ENCODE measurements at regions not wholly inside any gene's neighbourhood (a gene's known extent, or its start where the extent isn't known, plus 50 kb on each side); places are given as distances from the start of the nearest gene placed in this dataset.

DNA sequence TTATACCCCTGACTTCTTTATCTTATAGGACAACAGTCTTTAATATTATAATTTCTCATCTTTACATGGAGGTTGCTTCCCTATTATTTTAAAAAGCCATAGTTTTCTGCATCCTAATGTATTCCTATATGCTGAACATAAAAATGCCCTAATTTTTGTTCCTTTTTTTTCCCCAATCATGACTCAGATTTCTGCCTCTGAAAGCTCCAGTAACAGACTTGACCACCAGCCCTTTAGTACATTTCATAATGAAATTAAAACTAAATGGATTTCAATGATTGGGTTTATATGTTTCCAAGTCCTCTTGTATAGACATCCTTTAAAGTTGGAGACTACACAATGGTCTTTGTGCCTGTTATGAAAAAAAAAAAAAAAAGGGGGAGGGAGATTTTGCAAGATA is 712.5 kb downstream of the DIAPH3 start:
- Histone ChIP-seq H3K27ac (ENCODE audit: insufficient read length, low read depth, low read length) (no peak overlapping the region), H3K4me2 (ENCODE audit: insufficient read depth, insufficient read length, low read length) (no peak overlapping the region), H2BK120ac (ENCODE audit: low read depth, low read length, poor library complexity, severe bottlenecking) (no peak overlapping the region), H4K5ac (ENCODE audit: insufficient read length, low read depth, low read length) (no peak overlapping the region), H2AFZ (ENCODE audit: low read length) (no peak overlapping the region), H3K23me2 (ENCODE audit: insufficient read length, low read depth, low read length, poor library complexity, severe bottlenecking) (no peaks in the 10 kb centered on the region), H4K91ac (ENCODE audit: insufficient read length, low read depth, low read length) (no peak overlapping the region), H3K79me1 (ENCODE audit: insufficient read depth, low read depth, low read length, poor library complexity, severe bottlenecking) (no peaks in the 10 kb centered on the region), H3K18ac (ENCODE audit: insufficient read length, low read depth, low read length) (no peak overlapping the region), H3K9ac (ENCODE audit: extremely low read depth, insufficient read length, low read length) (no peak overlapping the region), H3K56ac (ENCODE audit: insufficient read length, low read depth, low read length) (no peak overlapping the region), H2BK5ac (ENCODE audit: insufficient read length, low read length) (no peak overlapping the region), H3T11ph (ENCODE audit: low read length) (no peak overlapping the region), H3K14ac (ENCODE audit: insufficient read depth, low read length) (no peak overlapping the region), H3K27me3 (ENCODE audit: insufficient read depth, low read length) (no peaks in the 10 kb centered on the region), H2BK20ac (ENCODE audit: low read depth, low read length, poor library complexity, severe bottlenecking) (no peak overlapping the region), H3K23ac (ENCODE audit: insufficient read length, low read depth, low read length) (no peak overlapping the region), H2BK12ac (ENCODE audit: insufficient read length, low read depth, low read length) (no peak overlapping the region), H2BK15ac (ENCODE audit: low read depth, low read length) (no peak overlapping the region), H3K9me3 (ENCODE audit: control insufficient read depth, low read depth, low read length) (no peaks in the 10 kb centered on the region), H4K8ac (replicated peaks; ENCODE audit: insufficient read length, low read depth, low read length) (no peak overlapping the region), H4K20me1 (ENCODE audit: control insufficient read depth, insufficient read depth, insufficient read length) (no peaks in the 10 kb centered on the region), H3K4ac (ENCODE audit: low read depth, low read length) (no peak overlapping the region), H3K79me2 (ENCODE audit: insufficient read depth, low read length) (no peaks in the 10 kb centered on the region), H3K4me1 (ENCODE audit: insufficient read depth, low read length) (peaks cover 14% of the 10 kb centered on the region), H2AK5ac (ENCODE audit: insufficient read length, low read length) (no peak overlapping the region)
- peaks cover 0 to 7% (median 3%) of the 10 kb centered on the region in 3 experiments; a peak in 3 of 7 replicates for H3K36me3 Mint-ChIP-seq (ENCODE audit: insufficient read depth in 1 of 3, low read depth in 3 of 3)
- H3K9me3 Mint-ChIP-seq, result no peaks in the 10 kb centered on the region; a peak in 1 of 5 replicates
- no peak for DNase-seq
- peaks cover 53 to 74% of the 10 kb centered on the region in 2 experiments for H3K4me1 Mint-ChIP-seq
- TF ChIP-seq, protein P1, sequence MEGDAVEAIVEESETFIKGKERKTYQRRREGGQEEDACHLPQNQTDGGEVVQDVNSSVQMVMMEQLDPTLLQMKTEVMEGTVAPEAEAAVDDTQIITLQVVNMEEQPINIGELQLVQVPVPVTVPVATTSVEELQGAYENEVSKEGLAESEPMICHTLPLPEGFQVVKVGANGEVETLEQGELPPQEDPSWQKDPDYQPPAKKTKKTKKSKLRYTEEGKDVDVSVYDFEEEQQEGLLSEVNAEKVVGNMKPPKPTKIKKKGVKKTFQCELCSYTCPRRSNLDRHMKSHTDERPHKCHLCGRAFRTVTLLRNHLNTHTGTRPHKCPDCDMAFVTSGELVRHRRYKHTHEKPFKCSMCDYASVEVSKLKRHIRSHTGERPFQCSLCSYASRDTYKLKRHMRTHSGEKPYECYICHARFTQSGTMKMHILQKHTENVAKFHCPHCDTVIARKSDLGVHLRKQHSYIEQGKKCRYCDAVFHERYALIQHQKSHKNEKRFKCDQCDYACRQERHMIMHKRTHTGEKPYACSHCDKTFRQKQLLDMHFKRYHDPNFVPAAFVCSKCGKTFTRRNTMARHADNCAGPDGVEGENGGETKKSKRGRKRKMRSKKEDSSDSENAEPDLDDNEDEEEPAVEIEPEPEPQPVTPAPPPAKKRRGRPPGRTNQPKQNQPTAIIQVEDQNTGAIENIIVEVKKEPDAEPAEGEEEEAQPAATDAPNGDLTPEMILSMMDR (conservative IDR thresholded peaks at IDR 0.05), result no peak
- no peak overlapping the region for H3K4me3 Mint-ChIP-seq
- no peak overlapping the region for H3K27ac Mint-ChIP-seq
- H3K27me3 Mint-ChIP-seq (ENCODE audit: low read depth), result peaks cover 2% of the 10 kb centered on the region; the same call in 1 of the 2 replicates
